ENCODE measurements at regions not wholly inside any gene's neighbourhood (a gene's known extent, or its start where the extent isn't known, plus 50 kb on each side); places are given as distances from the start of the nearest gene placed in this dataset.
"Not testable (repeated sequence)": the region's sequence is repeated elsewhere in the genome, so short reads cannot be mapped to it uniquely, and the experiment has no call there.

GRCh38 chr7:69516238-69516820 lies 81.9 kb upstream of the AUTS2 start:
- no peak for DNase-seq (ENCODE audit: low read depth)

GRCh38 chr7:69517985-69518704 lies 80.1 kb upstream of the AUTS2 start:
- DNase-seq (ENCODE audit: low read depth), result no peak

DNA sequence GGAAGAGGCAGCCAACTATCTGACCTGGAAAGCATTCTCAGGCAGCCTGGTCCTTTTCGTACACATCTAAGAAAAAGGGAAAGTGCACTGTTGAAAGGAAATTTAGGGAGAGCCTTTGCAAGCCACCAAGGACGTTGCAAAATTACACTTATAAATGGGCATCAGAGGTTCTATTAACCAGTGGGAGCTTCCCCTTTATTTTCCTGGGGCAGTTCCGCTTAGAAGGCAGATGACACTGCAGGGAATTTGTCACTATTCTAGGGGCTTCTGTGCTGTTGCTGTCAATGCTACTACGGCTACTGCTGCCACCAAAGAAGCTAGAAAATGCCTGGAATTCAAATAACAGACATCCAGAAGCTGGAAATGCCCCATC lies 79.6 kb upstream of the AUTS2 start:
- no peak for DNase-seq (ENCODE audit: low read depth)

GRCh38 chr7:69526570-69526969 lies 71.7 kb upstream of the AUTS2 start:
- no peak for DNase-seq (ENCODE audit: low read depth)

GRCh38 chr7:69527706-69528105 lies 70.6 kb upstream of the AUTS2 start:
- no peak for DNase-seq (ENCODE audit: low read depth)

GRCh38 chr7:69531050-69531449 lies 67.2 kb upstream of the AUTS2 start:
- no peak for DNase-seq (ENCODE audit: low read depth)

GRCh38 chr7:69534461-69535041 lies 63.7 kb upstream of the AUTS2 start:
- DNase-seq (ENCODE audit: low read depth), result no peak

DNA sequence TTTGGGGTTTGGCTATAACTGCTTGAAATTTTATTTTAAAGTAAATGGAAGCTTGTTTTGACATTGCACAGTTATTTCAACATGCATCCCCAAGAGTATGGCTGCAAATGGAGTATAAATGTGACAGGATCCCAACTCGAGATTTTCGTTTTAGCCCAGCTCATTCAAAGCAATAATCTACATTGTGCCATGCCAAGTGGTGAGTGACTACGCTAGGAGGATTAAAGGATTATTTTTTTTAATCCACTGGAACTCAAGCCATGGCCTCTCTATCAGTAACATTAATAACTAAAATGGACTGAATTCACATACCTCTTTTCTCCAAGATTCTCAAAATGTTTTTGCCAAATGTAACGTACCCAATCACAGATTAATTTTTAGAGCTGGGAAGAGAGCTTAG lies 60.6 kb upstream of the AUTS2 start:
- no peak for DNase-seq (ENCODE audit: low read depth)

- DNase-seq (ENCODE audit: low read depth), result no peak
These were observed 58.7 kb upstream of the AUTS2 start for GRCh38 chr7:69539531-69539930.

DNA sequence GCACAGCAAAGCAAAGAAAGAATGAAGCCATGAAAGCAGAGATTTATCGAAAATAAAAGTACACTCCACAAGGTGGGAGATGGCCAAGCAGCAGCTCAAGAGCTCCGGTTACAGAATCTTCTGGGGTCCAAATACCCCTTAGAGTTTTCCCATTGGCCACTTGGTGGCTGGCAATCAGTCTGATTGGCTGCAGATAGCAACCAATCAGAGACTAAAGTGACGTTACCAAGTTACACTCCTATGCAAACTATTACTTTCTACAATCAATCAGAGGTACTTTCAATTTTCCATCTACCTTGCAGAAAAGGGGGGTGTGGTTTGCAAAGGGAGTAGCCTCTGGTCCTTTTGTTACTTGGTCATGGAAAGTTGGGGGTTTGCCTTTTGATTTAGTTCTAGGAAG lies 58.0 kb upstream of the AUTS2 start:
- DNase-seq (ENCODE audit: low read depth), result no peak

GRCh38 chr7:69541779-69542432 lies 56.4 kb upstream of the AUTS2 start:
- DNase-seq (ENCODE audit: low read depth), result not testable (repeated sequence)

GRCh38 chr7:69545175-69545574 lies 53.1 kb upstream of the AUTS2 start:
- DNase-seq (ENCODE audit: low read depth), result no peak

Measured in stimulated activated CD8-positive, alpha-beta memory T cell treated with anti-CD3 and anti-CD28 coated beads, Interleukin-15, amount 100 ng/mL, for 1 hour (primary cell).